Tibial nerve (tissue), 4 donors: ENCODE measurements at regions not wholly inside any gene's neighbourhood (a gene's known extent, or its start where the extent isn't known, plus 50 kb on each side); places are given as distances from the start of the nearest gene placed in this dataset.

Experiments used
- CTCF ChIP-seq, 5 experiments: fragments of 200-600 bp in 3 of 5; fragments of 450-650 bp in 2 of 5; sonication (generic) in 3 of 5; IDR thresholded peaks; one replicate each; pipeline ENCODE4 v1.5.1; 2016 to 2019; ENCODE audit warnings: antibody characterized with exemption in 5 of 5, mild to moderate bottlenecking in 3 of 5, moderate library complexity in 2 of 5
- EP300 ChIP-seq, 2 donors: sonication (generic); formaldehyde crosslinking; IDR thresholded peaks; one replicate each; pipeline ENCODE4 v1.6.1; 2017; ENCODE audit warnings: antibody characterized with exemption in 2 of 2, mild to moderate bottlenecking in 1 of 2

GRCh38 chr21:31604591-31605190 is 54.8 kb upstream of the SOD1 start:
- peak; percentile 73 to 86 (median 78) for TF ChIP-seq CTCF (IDR thresholded peaks at IDR 0.05)
- no peak for TF ChIP-seq EP300 (IDR thresholded peaks at IDR 0.05)
